ENCODE measurements at regions not wholly inside any gene's neighbourhood (a gene's known extent, or its start where the extent isn't known, plus 50 kb on each side); places are given as distances from the start of the nearest gene placed in this dataset.

DNA sequence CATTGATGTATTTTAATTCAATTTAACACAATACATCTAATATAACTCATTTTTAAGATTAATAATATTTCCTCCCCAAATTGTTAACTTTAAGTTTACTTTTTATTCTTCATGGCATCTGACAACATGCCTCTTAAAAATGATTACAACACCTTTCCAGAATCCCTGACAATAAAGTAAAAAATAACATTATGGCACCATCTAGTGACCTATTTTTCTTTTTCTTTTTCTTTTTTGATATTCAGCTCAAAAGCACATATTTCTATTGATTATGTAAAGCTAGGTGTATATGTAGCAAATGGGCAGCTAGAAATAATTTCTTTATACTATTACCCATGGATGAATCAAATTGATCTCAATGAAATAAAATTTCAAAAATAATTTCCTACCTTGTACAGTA, 834.3 kb upstream of the CDH8 start:
- TF ChIP-seq EP300 (conservative IDR thresholded peaks at IDR 0.05; ENCODE audit: poor library complexity, severe bottlenecking) (no peak), EZH2 (IDR thresholded peaks at IDR 0.05; ENCODE audit: borderline replicate concordance, insufficient read depth, low read length, poor library complexity, severe bottlenecking) (no peak), POLR2AphosphoS5 (IDR thresholded peaks at IDR 0.05) (no peak)
